Retinal pigment epithelial cell (primary cell): ENCODE measurements at regions not wholly inside any gene's neighbourhood (a gene's known extent, or its start where the extent isn't known, plus 50 kb on each side); places are given as distances from the start of the nearest gene placed in this dataset.
"Not testable (repeated sequence)": the region's sequence is repeated elsewhere in the genome, so short reads cannot be mapped to it uniquely, and the experiment has no call there.

Experiments used
- DNase-seq: peaks from one replicate; pipeline ENCODE4 v3.0.0-alpha.2; 2010; ENCODE audit warnings: low read depth
- H3K4me3 ChIP-seq: 2 replicates; pipeline ENCODE4 v1.5.1; 2011; ENCODE audit warnings: mild to moderate bottlenecking, low read length, control low read depth, moderate library complexity
- TF ChIP-seq, protein P1 (sequence below): conservative IDR thresholded peaks from 2 replicates; pipeline ENCODE4 v1.5.1; 2011; ENCODE audit warnings: low read depth, low read length, control low read depth, inconsistent platforms

DNA sequence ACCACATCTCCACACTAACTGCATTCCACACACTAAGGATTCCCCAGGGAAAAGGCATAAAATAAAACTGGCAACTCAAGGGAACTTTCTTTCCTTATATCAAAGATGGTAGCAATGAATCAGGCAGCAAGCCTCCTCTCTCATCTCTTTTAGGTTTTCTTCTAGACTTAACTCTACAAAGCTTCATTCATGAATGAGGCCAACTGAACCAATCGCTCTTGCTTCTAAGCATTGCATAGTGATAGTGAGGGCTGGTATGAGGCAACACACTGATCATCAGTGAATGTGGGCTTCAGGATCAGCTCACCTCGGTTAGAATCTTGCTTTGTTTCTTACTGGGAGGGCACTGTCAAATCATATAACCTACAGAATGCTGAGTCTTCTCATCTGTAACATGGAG, 1090.7 kb upstream of the MIR17HG start:
- H3K4me3 ChIP-seq: no peak overlapping the region
- TF ChIP-seq, protein P1, sequence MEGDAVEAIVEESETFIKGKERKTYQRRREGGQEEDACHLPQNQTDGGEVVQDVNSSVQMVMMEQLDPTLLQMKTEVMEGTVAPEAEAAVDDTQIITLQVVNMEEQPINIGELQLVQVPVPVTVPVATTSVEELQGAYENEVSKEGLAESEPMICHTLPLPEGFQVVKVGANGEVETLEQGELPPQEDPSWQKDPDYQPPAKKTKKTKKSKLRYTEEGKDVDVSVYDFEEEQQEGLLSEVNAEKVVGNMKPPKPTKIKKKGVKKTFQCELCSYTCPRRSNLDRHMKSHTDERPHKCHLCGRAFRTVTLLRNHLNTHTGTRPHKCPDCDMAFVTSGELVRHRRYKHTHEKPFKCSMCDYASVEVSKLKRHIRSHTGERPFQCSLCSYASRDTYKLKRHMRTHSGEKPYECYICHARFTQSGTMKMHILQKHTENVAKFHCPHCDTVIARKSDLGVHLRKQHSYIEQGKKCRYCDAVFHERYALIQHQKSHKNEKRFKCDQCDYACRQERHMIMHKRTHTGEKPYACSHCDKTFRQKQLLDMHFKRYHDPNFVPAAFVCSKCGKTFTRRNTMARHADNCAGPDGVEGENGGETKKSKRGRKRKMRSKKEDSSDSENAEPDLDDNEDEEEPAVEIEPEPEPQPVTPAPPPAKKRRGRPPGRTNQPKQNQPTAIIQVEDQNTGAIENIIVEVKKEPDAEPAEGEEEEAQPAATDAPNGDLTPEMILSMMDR: no peak
- DNase-seq: no peak

DNA sequence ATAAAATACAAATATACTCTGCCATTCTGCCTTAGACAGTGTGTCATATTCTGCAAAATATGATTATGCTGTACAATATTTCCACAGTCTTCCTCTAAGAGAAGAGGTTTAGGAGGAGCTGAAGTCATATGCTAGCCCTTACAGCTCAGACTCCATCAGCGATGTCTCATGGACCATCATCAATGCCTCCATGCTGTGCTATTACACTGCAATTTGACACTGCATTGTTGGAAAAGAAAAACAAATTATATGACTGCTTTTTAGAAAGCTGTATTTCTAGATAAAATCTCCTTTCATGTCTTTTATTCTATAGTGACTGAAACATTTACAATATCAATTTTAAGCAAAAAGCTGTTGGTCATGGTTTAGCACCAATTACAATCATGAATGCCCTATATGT, 1089.4 kb upstream of the MIR17HG start:
- no peak overlapping the region for H3K4me3 ChIP-seq
- TF ChIP-seq, protein P1: no peak
- no peak for DNase-seq

DNA sequence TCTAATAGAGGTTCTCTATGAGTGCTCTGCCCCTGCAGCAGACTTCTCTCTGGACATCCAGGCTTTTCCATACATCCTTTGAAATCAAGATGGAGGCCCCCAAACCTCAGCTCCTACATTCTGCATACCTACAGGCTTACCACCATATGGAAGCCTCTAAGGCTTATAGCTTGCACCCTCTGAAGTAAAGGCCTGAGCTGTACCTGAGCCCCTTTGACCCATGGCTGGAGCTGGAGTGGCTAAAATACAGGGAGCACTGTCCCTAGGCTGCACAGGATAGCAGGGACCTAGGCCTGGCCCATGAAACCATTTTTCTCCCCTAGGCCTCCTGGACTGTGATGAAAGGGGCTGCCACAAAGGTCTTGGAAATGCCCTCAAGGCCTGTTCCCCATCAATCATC, 1086.1 kb upstream of the MIR17HG start:
- no peak for DNase-seq
- TF ChIP-seq, protein P1: no peak
- no peak overlapping the region for H3K4me3 ChIP-seq

DNA sequence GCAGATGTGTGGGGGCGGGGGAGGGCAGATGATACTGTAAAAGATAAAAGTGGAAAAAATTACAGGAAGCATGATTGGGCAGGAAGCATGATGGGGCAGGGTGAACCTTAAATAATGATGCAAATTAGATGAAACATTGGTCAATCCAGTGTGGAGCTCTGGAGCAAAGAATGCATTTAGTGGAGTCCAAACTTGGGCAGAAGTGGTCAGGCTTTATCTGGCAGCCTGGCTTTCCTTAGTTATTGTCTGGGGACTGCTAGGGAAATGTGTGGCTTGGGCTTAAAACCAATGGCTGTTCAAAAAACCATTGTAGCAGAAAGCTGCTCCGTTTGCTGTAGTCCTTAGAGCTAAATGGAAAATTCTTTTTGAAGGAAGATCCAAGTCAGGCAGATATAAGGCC, 1077.3 kb upstream of the MIR17HG start:
- H3K4me3 ChIP-seq: no peak overlapping the region
- DNase-seq: no peak
- TF ChIP-seq, protein P1: no peak

DNA sequence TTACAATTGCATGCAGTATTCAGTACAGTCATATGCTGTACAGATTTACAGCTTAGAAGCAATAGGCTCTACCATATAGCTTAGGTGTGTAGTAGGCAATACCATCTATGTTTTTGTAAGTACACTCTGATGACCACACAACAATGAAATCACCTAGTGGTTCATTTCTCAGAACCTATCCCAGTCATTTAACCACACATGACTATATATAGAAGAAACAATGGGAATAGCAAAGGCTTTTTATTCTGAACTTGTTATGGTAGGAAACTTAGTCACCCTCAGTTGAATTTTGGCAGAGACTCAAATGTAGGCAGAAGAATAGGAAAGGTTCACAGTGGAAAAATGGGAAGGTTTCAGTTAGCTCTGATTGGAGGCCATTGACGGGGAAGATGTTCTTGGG, 1075.1 kb upstream of the MIR17HG start:
- H3K4me3 ChIP-seq: no peak overlapping the region
- TF ChIP-seq, protein P1: no peak
- peak; percentile 2 for DNase-seq

DNA sequence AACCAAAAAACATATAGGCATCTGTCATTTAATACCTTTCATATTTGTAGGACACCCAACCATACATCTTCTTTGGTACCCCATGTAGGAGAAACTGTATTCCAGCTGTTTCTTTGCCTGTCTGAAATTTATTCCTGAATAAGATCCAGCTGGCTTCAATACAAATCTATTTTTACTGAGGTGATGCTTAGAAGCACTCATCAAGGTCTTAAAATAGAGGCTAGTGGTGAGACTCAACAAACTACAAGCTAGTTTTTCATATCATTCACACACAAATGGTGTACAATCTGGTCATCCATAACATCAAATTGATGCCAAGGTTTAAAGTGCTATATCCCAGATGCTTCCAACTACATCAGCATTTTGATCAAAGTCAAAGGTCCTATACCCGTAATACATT, 1071.3 kb upstream of the MIR17HG start:
- TF ChIP-seq, protein P1: no peak
- DNase-seq: no peak
- no peak overlapping the region for H3K4me3 ChIP-seq

DNA sequence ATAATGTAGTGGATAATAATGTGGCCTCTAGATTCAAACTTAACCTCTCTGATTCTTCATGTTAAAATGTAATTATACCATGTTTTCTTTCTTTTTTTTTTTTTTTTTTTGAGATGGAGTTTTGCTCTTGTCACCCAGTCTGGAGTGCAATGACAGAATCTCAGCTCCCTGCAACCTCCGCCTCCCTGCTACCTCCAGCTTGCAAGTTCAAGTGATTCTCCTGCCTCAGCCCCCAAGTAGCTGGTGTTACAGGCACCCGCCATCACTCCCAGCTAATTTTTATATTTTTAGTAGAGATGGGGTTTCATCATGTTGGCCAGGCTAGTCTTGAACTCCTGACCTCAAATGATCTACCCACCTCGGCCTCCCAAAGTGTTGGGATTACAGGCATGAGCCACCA, 1069.3 kb upstream of the MIR17HG start:
- H3K4me3 ChIP-seq, DNase-seq: not testable (repeated sequence)

DNA sequence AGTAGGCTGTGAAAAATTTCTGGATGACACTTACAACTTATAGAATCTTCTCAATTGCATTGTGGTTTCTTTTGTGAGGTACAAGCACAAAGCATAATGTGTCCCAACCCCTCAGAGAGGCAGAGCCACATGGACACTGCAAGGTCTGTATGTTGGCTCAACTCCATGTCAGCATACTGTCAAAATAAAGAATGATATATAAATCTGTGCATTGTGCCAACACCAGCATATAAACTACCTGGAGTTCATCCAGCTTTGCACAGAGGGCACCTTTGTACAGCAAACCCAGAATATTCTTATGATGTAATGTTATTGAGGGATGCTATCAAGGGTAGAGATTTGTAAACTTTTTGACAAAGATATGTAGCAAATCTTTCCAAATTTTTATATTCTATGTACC, 1065.8 kb upstream of the MIR17HG start:
- DNase-seq: no peak
- no peak overlapping the region for H3K4me3 ChIP-seq
- TF ChIP-seq, protein P1: no peak
